GM18519 (cell line): ENCODE measurements at regions not wholly inside any gene's neighbourhood (a gene's known extent, or its start where the extent isn't known, plus 50 kb on each side); places are given as distances from the start of the nearest gene placed in this dataset.
"Not testable (repeated sequence)": the region's sequence is repeated elsewhere in the genome, so short reads cannot be mapped to it uniquely, and the experiment has no call there.

Experiments
- ATAC-seq: cut with Tn5 transposase; IDR thresholded peaks from one replicate; pipeline ENCODE4 v1.9.1; 2021; ENCODE audit warnings: mild to moderate bottlenecking, moderate library complexity; ENCODE audit not compliant: unreplicated experiment, low FRiP score

- peak; percentile 79 for ATAC-seq
Observed at GRCh38 chrY:20891440-20892160, 135.7 kb downstream of the RPS4Y2 start.

GRCh38 chrY:20925350-20926091, 169.6 kb downstream of the RPS4Y2 start:
- ATAC-seq: not testable (repeated sequence)

GRCh38 chrY:20929691-20930342, 173.9 kb downstream of the RPS4Y2 start:
- no peak for ATAC-seq

GRCh38 chrY:20936709-20937251, 180.9 kb downstream of the RPS4Y2 start:
- ATAC-seq: not testable (repeated sequence)

- ATAC-seq: no peak
Observed at GRCh38 chrY:20961512-20961911, 205.6 kb downstream of the RPS4Y2 start.

GRCh38 chrY:20967828-20968227, 211.9 kb downstream of the RPS4Y2 start:
- ATAC-seq: no peak

GRCh38 chrY:20968237-20968636, 212.3 kb downstream of the RPS4Y2 start:
- no peak for ATAC-seq

GRCh38 chrY:20971371-20971770, 215.5 kb downstream of the RPS4Y2 start:
- ATAC-seq: no peak

- no peak for ATAC-seq
Observed at GRCh38 chrY:20986037-20986436, 230.1 kb downstream of the RPS4Y2 start.

GRCh38 chrY:20990123-20990522, 234.2 kb downstream of the RPS4Y2 start:
- no peak for ATAC-seq

GRCh38 chrY:20990869-20991548, 235.1 kb downstream of the RPS4Y2 start:
- ATAC-seq: peak; percentile 98

GRCh38 chrY:20997355-20997754, 241.4 kb downstream of the RPS4Y2 start:
- ATAC-seq: no peak

- no peak for ATAC-seq
Observed at GRCh38 chrY:20998016-20998415, 242.1 kb downstream of the RPS4Y2 start.

GRCh38 chrY:20998483-20998882, 242.6 kb downstream of the RPS4Y2 start:
- ATAC-seq: no peak

- no peak for ATAC-seq
Observed at GRCh38 chrY:21001102-21001501, 245.2 kb downstream of the RPS4Y2 start.

GRCh38 chrY:21003059-21003458, 247.2 kb downstream of the RPS4Y2 start:
- no peak for ATAC-seq

GRCh38 chrY:21005531-21005930, 249.6 kb downstream of the RPS4Y2 start:
- no peak for ATAC-seq

GRCh38 chrY:21021811-21022210, 265.9 kb downstream of the RPS4Y2 start:
- ATAC-seq: no peak

- ATAC-seq: no peak
Observed at GRCh38 chrY:21022326-21023044, 266.6 kb downstream of the RPS4Y2 start.

GRCh38 chrY:21023906-21024305, 268.0 kb downstream of the RPS4Y2 start:
- ATAC-seq: no peak
